HepG2 (cell line): ENCODE measurements at regions not wholly inside any gene's neighbourhood (a gene's known extent, or its start where the extent isn't known, plus 50 kb on each side); places are given as distances from the start of the nearest gene placed in this dataset.

Experiments used
- ATAC-seq: fragments of 200-7000 bp; cut with Tn5 transposase; 3 replicates; pipeline ENCODE4 v1.9.1; 2020; ENCODE audit warnings: mild to moderate bottlenecking, moderate library complexity
- BruUV-seq: library from RNA; stranded (reverse); fragments of 400-500 nt; replicated peaks from 2 replicates; lab custom pipeline; 2021; lab: Mats Ljungman, UMichigan
- CTCF ChIA-PET: fragments of 300-600 bp; formaldehyde crosslinking; extraction: SDS; loops from one replicate; lab custom pipeline; 2021; ENCODE audit warnings: low total read pairs, inconsistent platforms, low intra/inter-chr PET ratio; lab: Yijun Ruan, JAX
- POLR2A ChIA-PET: fragments of 350-600 bp; sonication (Branson Sonifier 250); formaldehyde crosslinking; loops from one replicate; lab custom pipeline; 2020; ENCODE audit warnings: antibody characterized with exemption, inconsistent platforms; lab: Yijun Ruan, JAX
- DNase-seq: peaks from one replicate; pipeline ENCODE4 v3.0.0-alpha.2; 2015; ENCODE audit warnings: low spot score
- FAIRE-seq: peaks from 3 replicates; lab custom pipeline; 2011; peaks lifted over from hg19 to GRCh38; lab: Jason Lieb, UNC
- H2AFZ ChIP-seq: one replicate; pipeline ENCODE4 v1.6.1; 2011; ENCODE audit warnings: low read length, inconsistent platforms
- H3K27ac ChIP-seq: fragments of 300-600 bp; 3 replicates; pipeline ENCODE4 v1.8.0; 2011; ENCODE audit warnings: mixed run types, mild to moderate bottlenecking, mixed read lengths, low read length, inconsistent platforms; ENCODE audit not compliant: insufficient read depth; ENCODE audit errors: extremely low read length
- H3K27me3 ChIP-seq, 2 experiments: fragments of 200-600 bp in 1 of 2; 2 replicates in 1 of 2; 3 replicates in 1 of 2; pipeline versions ENCODE4 v1.6.0 to v1.8.0; 2011; ENCODE audit warnings: low read length in 2 of 2, mild to moderate bottlenecking in 2 of 2, moderate library complexity in 2 of 2, inconsistent platforms in 1 of 2; ENCODE audit not compliant: insufficient read depth in 2 of 2, control insufficient read depth in 1 of 2
- H3K36me3 ChIP-seq, 2 experiments: fragments of 200-600 bp in 1 of 2; replicated peaks in 1 of 2; 2 replicates in 1 of 2; 3 replicates in 1 of 2; pipeline versions ENCODE4 v1.5.1 to v1.8.0; 2011; ENCODE audit warnings: low read length in 2 of 2, inconsistent platforms in 1 of 2; ENCODE audit not compliant: insufficient read depth in 2 of 2, control insufficient read depth in 1 of 2
- H3K4me1 ChIP-seq: 2 replicates; pipeline ENCODE4 v1.5.1; 2012; ENCODE audit warnings: low read length, inconsistent platforms; ENCODE audit not compliant: insufficient read depth
- H3K4me2 ChIP-seq: 2 replicates; pipeline ENCODE4 v1.6.0; 2011; ENCODE audit warnings: low read depth, low read length, inconsistent platforms
- H3K4me3 ChIP-seq, 3 experiments: fragments of 200-600 bp in 1 of 3; sonication (generic), shearing (Covaris generic) in 1 of 3; replicated peaks in 1 of 3; 2 replicates each; pipeline ENCODE4 v1.5.1; 2011 to 2016; ENCODE audit warnings: low read length in 3 of 3, inconsistent platforms in 2 of 3, low read depth in 2 of 3, mild to moderate bottlenecking in 2 of 3, control low read depth in 1 of 3, mixed read lengths in 1 of 3; ENCODE audit not compliant: insufficient read depth in 1 of 3
- H3K79me2 ChIP-seq: one replicate; pipeline ENCODE4 v1.6.1; 2011; ENCODE audit warnings: low read length, inconsistent platforms; ENCODE audit not compliant: insufficient read depth
- H3K9ac ChIP-seq: 2 replicates; pipeline ENCODE4 v1.6.0; 2011; ENCODE audit warnings: mild to moderate bottlenecking, low read depth, low read length, inconsistent platforms; ENCODE audit not compliant: insufficient read depth
- H3K9me3 ChIP-seq: 2 replicates; pipeline ENCODE4 v1.5.1; 2012; ENCODE audit warnings: mild to moderate bottlenecking, low read length
- H4K20me1 ChIP-seq: 2 replicates; pipeline ENCODE4 v1.6.0; 2011; ENCODE audit warnings: inconsistent platforms, mild to moderate bottlenecking, low read length, moderate library complexity; ENCODE audit not compliant: insufficient read depth
- NFIC ChIP-seq: IDR thresholded peaks from 2 replicates; pipeline ENCODE4 v1.6.1; 2012; ENCODE audit warnings: mild to moderate bottlenecking, low read length, inconsistent platforms
- NPAS2 ChIP-seq: sonication (generic); formaldehyde crosslinking; IDR thresholded peaks from 2 replicates; pipeline ENCODE4 v1.8.0; 2022; ENCODE audit warnings: mild to moderate bottlenecking, missing genetic modification reagents, borderline replicate concordance
- PCBP1 ChIP-seq: fragments of 200-400 bp; formaldehyde crosslinking; IDR thresholded peaks from 2 replicates; pipeline ENCODE4 v1.6.1; 2017; ENCODE audit warnings: mild to moderate bottlenecking, low read depth, low read length, borderline replicate concordance
- PITX1 ChIP-seq: sonication (generic); formaldehyde crosslinking; IDR thresholded peaks from 2 replicates; pipeline ENCODE4 v1.5.1; 2020; ENCODE audit warnings: mild to moderate bottlenecking, missing genetic modification reagents
- ZNF230 ChIP-seq: sonication (generic); formaldehyde crosslinking; IDR thresholded peaks from 2 replicates; pipeline ENCODE4 v1.4.0; 2020; ENCODE audit warnings: mild to moderate bottlenecking, missing genetic modification reagents
- ZNF766 ChIP-seq: sonication (generic); formaldehyde crosslinking; IDR thresholded peaks from 2 replicates; pipeline ENCODE4 v1.5.0; 2020; ENCODE audit warnings: missing genetic modification reagents, borderline replicate concordance
- WGBS: methylation state at CpG from one replicate; pipeline ENCODE4 v1.1.6; 2017; ENCODE audit warnings: low lambda C conversion rate; 5-methylcytosine and 5-hydroxymethylcytosine counted together
- in situ Hi-C: cut with HindIII; loops from 2 replicates; pipeline ENCODE4 v1.10.0; 2017; ENCODE audit warnings: low pct_unique_long_range_greater_than_20kb; ENCODE audit not compliant: extremely low pct_ligation_motif_present
- intact Hi-C: fragments of 100-400 bp; cut with micrococcal nuclease; formaldehyde crosslinking; loops from one replicate; pipeline ENCODE4 v1.10.0; 2022; ENCODE audit not compliant: unreplicated experiment
- TF ChIP-seq, protein P1 (sequence below): sonication (generic); formaldehyde crosslinking; IDR thresholded peaks from 2 replicates; pipeline ENCODE4 v1.4.0; 2020; ENCODE audit warnings: missing genetic modification reagents; ENCODE audit errors: not compliant biosample characterization

DNA sequence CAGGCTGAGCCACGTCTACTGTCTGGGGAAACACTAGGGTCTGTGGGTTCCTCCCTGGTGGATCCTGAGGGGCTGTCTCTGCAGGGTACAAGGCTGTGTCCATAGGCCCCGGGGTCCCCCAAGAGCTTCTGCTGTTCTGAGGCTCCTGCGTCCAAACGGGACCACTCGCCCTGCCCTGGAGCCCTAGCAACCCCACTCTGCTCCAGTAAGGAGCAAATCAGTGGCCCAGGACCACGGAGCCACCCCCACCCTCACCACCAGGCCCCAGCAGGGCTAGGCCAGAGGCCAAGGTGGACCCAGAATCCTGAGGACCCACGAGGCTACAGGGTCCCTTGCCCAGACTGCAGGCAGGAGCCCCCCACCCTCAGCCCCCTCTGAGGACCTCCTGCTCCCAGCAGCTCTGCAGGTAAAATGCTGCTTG, 75.1 kb upstream of the GALNT9 start:
- no peak overlapping the region for H2AFZ ChIP-seq
- FAIRE-seq (no peak), ATAC-seq (no peak), DNase-seq (no peak)
- no peaks in the 10 kb centered on the region for H4K20me1 ChIP-seq
- H3K36me3 ChIP-seq: no peaks in the 10 kb centered on the region
- H3K9ac ChIP-seq: no peak overlapping the region
- no peak overlapping the region for H3K4me2 ChIP-seq
- ChIA-PET CTCF (no interaction called here), POLR2A (no interaction called here)
- in situ Hi-C loops: no loop called here
- H3K27ac ChIP-seq: no peak overlapping the region
- no peaks in the 10 kb centered on the region for H3K79me2 ChIP-seq
- H3K4me3 ChIP-seq: no peak overlapping the region
- H3K4me1 ChIP-seq: no peaks in the 10 kb centered on the region
- TF ChIP-seq NFIC: no peak
- no peak for TF ChIP-seq ZNF230 (CRISPR knock-in tag)
- BruUV-seq: no TSS peak
- H3K9me3 ChIP-seq: no peaks in the 10 kb centered on the region
- intact Hi-C loops: no loop called here
- 60% methylated on average over 1 of the region's 7 CpGs for WGBS
- H3K27me3 ChIP-seq: peaks cover 36 to 87% of the 10 kb centered on the region in 2 experiments

- ChIA-PET CTCF (no interaction called here), POLR2A (no interaction called here)
- no peak overlapping the region for H3K9ac ChIP-seq
- DNase-seq: no peak
- intact Hi-C loops: no loop called here
- H4K20me1 ChIP-seq: peaks cover 2% of the 10 kb centered on the region; the same call in 1 of the 2 replicates
- no peaks in the 10 kb centered on the region for H3K36me3 ChIP-seq
- no peak for ATAC-seq
- FAIRE-seq: no peak
- WGBS: 12% methylated on average over 9 of the region's 35 CpGs
- peaks cover 37 to 87% of the 10 kb centered on the region in 2 experiments for H3K27me3 ChIP-seq
- BruUV-seq: no TSS peak
- in situ Hi-C loops: no loop called here
- no peak overlapping the region for H3K4me2 ChIP-seq
- H3K4me1 ChIP-seq: no peaks in the 10 kb centered on the region
- no peak overlapping the region for H3K27ac ChIP-seq
- H3K9me3 ChIP-seq: no peaks in the 10 kb centered on the region
- TF ChIP-seq NPAS2 (CRISPR knock-in tag): no peak
- no peak for TF ChIP-seq PCBP1
- TF ChIP-seq ZNF766 (CRISPR knock-in tag): no peak
- TF ChIP-seq PITX1 (CRISPR knock-in tag): no peak
- TF ChIP-seq, protein P1, sequence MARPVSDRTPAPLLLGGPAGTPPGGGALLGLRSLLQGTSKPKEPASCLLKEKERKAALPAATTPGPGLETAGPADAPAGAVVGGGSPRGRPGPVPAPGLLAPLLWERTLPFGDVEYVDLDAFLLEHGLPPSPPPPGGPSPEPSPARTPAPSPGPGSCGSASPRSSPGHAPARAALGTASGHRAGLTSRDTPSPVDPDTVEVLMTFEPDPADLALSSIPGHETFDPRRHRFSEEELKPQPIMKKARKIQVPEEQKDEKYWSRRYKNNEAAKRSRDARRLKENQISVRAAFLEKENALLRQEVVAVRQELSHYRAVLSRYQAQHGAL (CRISPR knock-in tag): no peak
- no peak overlapping the region for H2AFZ ChIP-seq
- H3K4me3 ChIP-seq: no peak overlapping the region
- no peaks in the 10 kb centered on the region for H3K79me2 ChIP-seq
Observed at GRCh38 chr12:132403636-132404434, 74.4 kb upstream of the GALNT9 start.
